OCI-LY7 (cell line): ENCODE measurements at regions not wholly inside any gene's neighbourhood (a gene's known extent, or its start where the extent isn't known, plus 50 kb on each side); places are given as distances from the start of the nearest gene placed in this dataset.

Experiments
- BruUV-seq: library from RNA; stranded (reverse); fragments of 400-500 nt; replicated peaks from 2 replicates; lab custom pipeline; 2021; lab: Mats Ljungman, UMichigan
- CTCF ChIA-PET: fragments of 300-600 bp; sonication (Branson Sonifier 250); formaldehyde crosslinking; loops from one replicate; lab custom pipeline; 2022; ENCODE audit warnings: antibody characterized with exemption; ENCODE audit not compliant: unreplicated experiment; lab: Charles Lee
- POLR2A ChIA-PET: fragments of 300-600 bp; sonication (Branson Sonifier 250); formaldehyde crosslinking; loops from one replicate; lab custom pipeline; 2022; ENCODE audit warnings: antibody characterized with exemption; lab: Charles Lee
- DNase-seq: peaks from one replicate; pipeline ENCODE4 v3.0.0-alpha.2; 2015; ENCODE audit warnings: low spot score
- H2AFZ ChIP-seq: fragments of 200-600 bp; sonication (generic), shearing (Covaris generic); 2 replicates; pipeline ENCODE4 v1.6.1; 2014; ENCODE audit warnings: mild to moderate bottlenecking, antibody characterized with exemption, low read length, moderate library complexity
- H3K27ac ChIP-seq: fragments of 200-600 bp; sonication (generic); 2 replicates; pipeline ENCODE4 v1.5.1; 2014; ENCODE audit warnings: mixed run types, low read depth, mild to moderate bottlenecking, moderate library complexity, low read length, inconsistent platforms; ENCODE audit not compliant: poor library complexity, severe bottlenecking
- H3K36me3 ChIP-seq: fragments of 200-600 bp; sonication (generic); 2 replicates; pipeline ENCODE4 v1.6.1; 2014; ENCODE audit warnings: mild to moderate bottlenecking, antibody characterized with exemption, low read length, moderate library complexity, mixed read lengths; ENCODE audit not compliant: insufficient read depth
- H3K4me1 ChIP-seq: fragments of 200-600 bp; sonication (generic); 2 replicates; pipeline ENCODE4 v1.5.1; 2014; ENCODE audit warnings: mild to moderate bottlenecking, low read length; ENCODE audit not compliant: insufficient read depth, poor library complexity, severe bottlenecking
- H3K4me2 ChIP-seq: fragments of 200-600 bp; sonication (generic); 2 replicates; pipeline ENCODE4 v1.6.1; 2014; ENCODE audit warnings: mild to moderate bottlenecking, low read length
- H3K4me3 ChIP-seq: fragments of 200-600 bp; sonication (generic); 2 replicates; pipeline ENCODE4 v1.5.1; 2014; ENCODE audit warnings: mild to moderate bottlenecking, low read depth, low read length; ENCODE audit not compliant: poor library complexity, severe bottlenecking
- H3K79me2 ChIP-seq: fragments of 200-600 bp; sonication (generic); 2 replicates; pipeline ENCODE4 v1.6.1; 2016; ENCODE audit warnings: low read depth, mild to moderate bottlenecking, low read length, moderate library complexity, mixed read lengths; ENCODE audit not compliant: insufficient read depth
- H3K9me2 ChIP-seq: fragments of 200-600 bp; sonication (generic); 2 replicates; pipeline ENCODE4 v1.6.1; 2016; ENCODE audit warnings: mild to moderate bottlenecking, low read length, mixed read lengths; ENCODE audit not compliant: insufficient read depth
- H3K9me3 ChIP-seq: fragments of 200-600 bp; sonication (generic); 2 replicates; pipeline ENCODE4 v1.6.1; 2014; ENCODE audit warnings: mild to moderate bottlenecking, mixed run types, low read length, mixed read lengths
- H4K20me1 ChIP-seq: fragments of 200-600 bp; sonication (generic); 2 replicates; pipeline ENCODE4 v1.6.1; 2014; ENCODE audit warnings: mild to moderate bottlenecking, antibody characterized with exemption, low read length, moderate library complexity, mixed read lengths; ENCODE audit not compliant: insufficient read depth
- EZH2phosphoT487 ChIP-seq: fragments of 200-600 bp; sonication (generic); IDR thresholded peaks from 2 replicates; pipeline ENCODE4 v1.6.1; 2018; ENCODE audit warnings: low read depth, borderline replicate concordance, mild to moderate bottlenecking, mixed run types, antibody characterized with exemption, low read length, moderate library complexity, mixed read lengths
- intact Hi-C: fragments of 100-400 bp; cut with micrococcal nuclease; formaldehyde crosslinking; loops from one replicate; pipeline ENCODE4 v1.10.0; 2022; ENCODE audit not compliant: unreplicated experiment
- TF ChIP-seq, protein P1 (sequence below): fragments of 200-600 bp; sonication (generic); conservative IDR thresholded peaks from 2 replicates; pipeline ENCODE4 v1.5.1; 2014; ENCODE audit warnings: mild to moderate bottlenecking, antibody characterized with exemption, low read length, moderate library complexity, mixed read lengths

GRCh38 chr14:100409651-100410050, 86.5 kb downstream of the SLC25A47 start:
- no peak for DNase-seq
- BruUV-seq: no TSS peak
- no peaks in the 10 kb centered on the region for H4K20me1 ChIP-seq
- H3K27ac ChIP-seq: no peak overlapping the region
- H3K79me2 ChIP-seq: no peaks in the 10 kb centered on the region
- no peaks in the 10 kb centered on the region for H3K9me2 ChIP-seq
- intact Hi-C loops: no loop called here
- no peak overlapping the region for H3K4me3 ChIP-seq
- H3K9me3 ChIP-seq: no peaks in the 10 kb centered on the region
- H3K4me2 ChIP-seq: no peak overlapping the region
- TF ChIP-seq, protein P1, sequence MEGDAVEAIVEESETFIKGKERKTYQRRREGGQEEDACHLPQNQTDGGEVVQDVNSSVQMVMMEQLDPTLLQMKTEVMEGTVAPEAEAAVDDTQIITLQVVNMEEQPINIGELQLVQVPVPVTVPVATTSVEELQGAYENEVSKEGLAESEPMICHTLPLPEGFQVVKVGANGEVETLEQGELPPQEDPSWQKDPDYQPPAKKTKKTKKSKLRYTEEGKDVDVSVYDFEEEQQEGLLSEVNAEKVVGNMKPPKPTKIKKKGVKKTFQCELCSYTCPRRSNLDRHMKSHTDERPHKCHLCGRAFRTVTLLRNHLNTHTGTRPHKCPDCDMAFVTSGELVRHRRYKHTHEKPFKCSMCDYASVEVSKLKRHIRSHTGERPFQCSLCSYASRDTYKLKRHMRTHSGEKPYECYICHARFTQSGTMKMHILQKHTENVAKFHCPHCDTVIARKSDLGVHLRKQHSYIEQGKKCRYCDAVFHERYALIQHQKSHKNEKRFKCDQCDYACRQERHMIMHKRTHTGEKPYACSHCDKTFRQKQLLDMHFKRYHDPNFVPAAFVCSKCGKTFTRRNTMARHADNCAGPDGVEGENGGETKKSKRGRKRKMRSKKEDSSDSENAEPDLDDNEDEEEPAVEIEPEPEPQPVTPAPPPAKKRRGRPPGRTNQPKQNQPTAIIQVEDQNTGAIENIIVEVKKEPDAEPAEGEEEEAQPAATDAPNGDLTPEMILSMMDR: no peak
- TF ChIP-seq EZH2phosphoT487: no peak
- no peak overlapping the region for H2AFZ ChIP-seq
- H3K4me1 ChIP-seq: no peaks in the 10 kb centered on the region
- ChIA-PET CTCF (no interaction called here), POLR2A (no interaction called here)
- no peaks in the 10 kb centered on the region for H3K36me3 ChIP-seq

GRCh38 chr14:100410056-100410565, 87.0 kb downstream of the SLC25A47 start:
- CTCF ChIA-PET: no interaction called here
- POLR2A ChIA-PET: no interaction called here

DNA sequence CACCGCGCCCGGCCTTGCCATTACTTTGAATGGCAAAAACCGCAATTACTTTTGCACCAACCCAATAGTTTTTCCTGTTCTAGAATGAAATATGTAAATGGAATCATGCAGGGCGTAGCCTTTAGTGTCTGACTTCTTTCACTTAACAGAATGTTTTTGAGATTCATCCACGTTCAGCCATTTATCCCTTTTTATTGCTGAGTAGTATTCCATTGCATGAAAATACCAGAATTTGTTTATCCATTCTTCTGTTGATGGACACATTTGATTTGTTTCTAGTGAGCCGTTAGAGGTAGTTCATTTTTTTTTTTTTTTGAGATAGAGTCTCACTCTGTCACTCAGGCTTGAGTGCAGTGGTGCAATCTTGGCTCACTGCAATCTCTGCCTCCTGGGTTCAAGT, 90.6 kb downstream of the SLC25A47 start:
- no peaks in the 10 kb centered on the region for H4K20me1 ChIP-seq
- no peaks in the 10 kb centered on the region for H3K9me3 ChIP-seq
- intact Hi-C loops: no loop called here
- H3K4me3 ChIP-seq: no peak overlapping the region
- no peaks in the 10 kb centered on the region for H3K36me3 ChIP-seq
- no peak overlapping the region for H3K27ac ChIP-seq
- no peaks in the 10 kb centered on the region for H3K9me2 ChIP-seq
- no peak for DNase-seq
- BruUV-seq: no TSS peak
- no peaks in the 10 kb centered on the region for H3K79me2 ChIP-seq
- H3K4me1 ChIP-seq: no peaks in the 10 kb centered on the region
- no peak overlapping the region for H2AFZ ChIP-seq
- ChIA-PET CTCF (no interaction called here), POLR2A (no interaction called here)
- H3K4me2 ChIP-seq: no peak overlapping the region
- TF ChIP-seq, protein P1: no peak
- TF ChIP-seq EZH2phosphoT487: no peak

More at GRCh38 chr14:100410056-100410565, 87.0 kb downstream of the SLC25A47 start:
- Histone ChIP-seq H3K4me1 (no peaks in the 10 kb centered on the region), H3K36me3 (no peaks in the 10 kb centered on the region), H3K9me2 (no peaks in the 10 kb centered on the region), H3K4me2 (no peak overlapping the region), H3K4me3 (no peak overlapping the region), H3K27ac (no peak overlapping the region), H4K20me1 (no peaks in the 10 kb centered on the region), H2AFZ (no peak overlapping the region), H3K79me2 (no peaks in the 10 kb centered on the region), H3K9me3 (no peaks in the 10 kb centered on the region)
- no peak for DNase-seq
- no peak for TF ChIP-seq EZH2phosphoT487
- TF ChIP-seq, protein P1: no peak
- no TSS peak for BruUV-seq
- intact Hi-C loops: no loop called here
